Stimulated activated CD4-positive, alpha-beta T cell treated with anti-CD3 and anti-CD28 coated beads, Interleukin-12 subunit alpha, Interleukin-12 subunit beta, amount 100 ng/mL, for 48 hours (primary cell): ENCODE measurements at regions not wholly inside any gene's neighbourhood (a gene's known extent, or its start where the extent isn't known, plus 50 kb on each side); places are given as distances from the start of the nearest gene placed in this dataset.
"Not testable (repeated sequence)": the region's sequence is repeated elsewhere in the genome, so short reads cannot be mapped to it uniquely, and the experiment has no call there.

ENCODE experiments used
- DNase-seq, 3 donors: peaks; one replicate each; pipeline ENCODE4 v3.0.0-alpha.2; 2020; ENCODE audit warnings: low read depth in 2 of 3, low spot score in 1 of 3

DNA sequence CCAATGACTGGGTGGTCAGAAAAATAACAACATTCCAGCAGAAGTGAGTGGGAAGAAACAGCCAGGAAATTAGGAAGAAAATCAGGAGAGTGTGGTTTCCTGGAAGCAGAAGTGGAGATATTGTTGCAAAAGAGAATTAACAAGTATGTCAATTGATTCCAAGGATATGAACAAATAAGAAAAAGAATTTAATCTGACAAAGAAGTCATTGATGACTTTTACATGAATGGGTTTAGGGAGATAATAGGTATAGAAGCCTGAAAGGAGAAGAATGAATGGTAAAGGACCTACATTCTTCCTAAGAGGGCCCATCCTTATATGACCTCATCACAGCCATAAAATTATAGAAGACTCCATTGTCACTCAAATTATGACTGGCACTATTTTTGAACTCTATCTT, 1440.1 kb downstream of the OTOL1 start:
- DNase-seq: no peak

DNA sequence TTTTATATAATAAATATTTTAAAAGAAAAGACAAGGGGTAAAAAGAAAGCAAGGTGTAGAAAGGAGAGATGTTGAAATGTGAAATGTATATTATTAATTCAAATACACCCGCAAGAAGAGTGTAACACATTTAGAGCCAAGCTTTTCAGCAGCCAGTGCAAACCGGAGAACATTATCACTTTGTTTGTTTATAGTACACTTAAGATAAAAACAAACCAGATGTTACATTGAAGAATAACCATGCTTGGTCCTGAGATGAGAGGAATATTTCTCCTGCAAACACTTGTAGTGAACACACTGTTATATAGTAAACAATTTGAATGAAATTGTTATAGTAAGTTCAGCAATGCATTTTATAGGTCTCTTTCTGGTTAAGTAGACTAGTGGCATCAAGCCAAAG, 1441.5 kb downstream of the OTOL1 start:
- no peak for DNase-seq

DNA sequence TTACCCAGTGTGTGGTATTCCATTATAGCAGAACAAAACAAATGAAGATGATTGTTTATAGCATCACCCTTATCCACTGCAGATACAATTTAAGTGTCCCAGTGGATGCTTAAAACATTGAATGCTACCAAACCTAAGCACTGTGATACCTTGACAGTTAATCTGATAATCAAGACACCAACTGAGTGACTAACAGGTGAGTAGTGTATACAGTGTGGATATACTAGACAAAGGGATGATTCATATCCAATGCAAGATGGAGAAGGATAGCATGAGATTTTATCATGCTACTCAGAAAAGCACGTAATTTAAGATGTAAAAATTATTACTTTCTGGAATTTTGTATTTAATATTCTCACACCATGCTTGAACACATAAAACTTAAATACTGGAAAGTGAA, 1449.0 kb downstream of the OTOL1 start:
- DNase-seq: no peak

DNA sequence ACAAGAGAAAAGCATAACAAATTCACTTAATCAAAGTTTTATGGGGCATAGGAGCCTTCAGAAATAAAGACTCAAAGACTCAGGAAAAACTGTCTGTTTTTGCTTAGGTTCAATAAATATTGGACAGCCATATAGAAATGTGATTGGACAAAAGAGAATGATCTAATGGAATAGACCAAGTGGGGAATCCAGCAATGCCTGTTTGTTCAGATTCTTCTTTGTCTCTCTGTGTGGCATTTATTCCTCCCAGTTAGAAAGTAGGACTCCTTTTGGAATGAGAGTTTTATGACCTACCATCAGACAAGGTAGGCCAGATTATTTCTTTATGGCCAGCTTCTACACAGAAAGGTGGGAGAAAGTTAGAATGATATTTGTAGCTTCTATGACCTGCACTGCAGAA, 1460.1 kb downstream of the OTOL1 start:
- no peak for DNase-seq

DNA sequence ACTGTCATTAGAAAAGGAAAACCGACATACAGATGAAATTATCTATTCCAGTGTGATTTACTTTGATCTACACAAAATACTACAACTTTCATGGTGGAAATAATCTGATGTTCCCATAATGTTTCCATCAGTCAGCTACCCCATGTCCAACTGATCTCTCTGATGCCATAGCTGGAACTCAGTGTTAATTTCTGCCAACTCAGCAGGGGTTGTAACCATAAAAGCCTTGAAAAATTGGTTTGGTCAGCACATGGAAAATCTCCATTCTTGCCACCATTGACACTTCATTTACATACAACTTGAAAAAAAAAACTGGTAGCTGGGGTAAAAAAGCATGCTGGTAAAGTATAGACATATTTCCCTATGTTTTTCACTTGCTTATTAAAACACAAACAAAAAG, 1463.7 kb downstream of the OTOL1 start:
- no peak for DNase-seq

DNA sequence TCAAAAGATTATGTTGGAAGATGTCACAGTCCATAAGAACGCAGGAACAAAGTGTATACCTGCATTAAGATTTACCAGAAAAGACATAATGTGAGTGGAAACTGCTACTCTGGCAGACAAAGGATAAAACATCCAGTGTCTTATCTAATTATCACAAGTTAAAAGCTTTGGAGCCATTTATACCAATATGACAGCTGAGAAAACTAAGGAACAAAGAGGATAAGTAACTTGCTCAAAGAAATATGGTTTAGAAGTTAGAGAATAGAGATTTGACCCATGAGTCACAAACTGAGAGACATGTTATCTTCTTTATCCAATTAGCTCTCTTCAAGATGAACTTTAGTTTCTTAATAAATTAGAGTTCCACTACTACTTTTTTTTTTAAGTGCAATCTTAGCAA, 1473.7 kb downstream of the OTOL1 start:
- no peak for DNase-seq

DNA sequence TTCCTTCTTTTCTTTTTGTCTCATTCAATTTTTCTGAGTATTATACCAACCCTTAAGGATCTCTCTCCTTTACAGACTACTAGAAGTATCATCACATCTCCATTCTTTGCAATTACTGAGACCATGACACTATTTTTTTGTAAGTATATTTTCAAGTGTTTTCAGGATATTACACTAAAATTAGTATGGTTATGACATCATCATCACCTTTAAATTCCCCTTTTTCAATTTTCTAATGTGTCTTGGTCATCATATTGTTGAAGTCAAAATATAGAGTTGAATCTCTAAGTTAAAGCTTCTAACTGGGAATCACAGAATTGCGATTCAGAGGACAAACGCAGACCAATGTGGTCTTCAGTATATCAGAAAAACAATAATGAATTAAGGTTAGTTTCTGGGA, 1475.1 kb downstream of the OTOL1 start:
- no peak for DNase-seq

DNA sequence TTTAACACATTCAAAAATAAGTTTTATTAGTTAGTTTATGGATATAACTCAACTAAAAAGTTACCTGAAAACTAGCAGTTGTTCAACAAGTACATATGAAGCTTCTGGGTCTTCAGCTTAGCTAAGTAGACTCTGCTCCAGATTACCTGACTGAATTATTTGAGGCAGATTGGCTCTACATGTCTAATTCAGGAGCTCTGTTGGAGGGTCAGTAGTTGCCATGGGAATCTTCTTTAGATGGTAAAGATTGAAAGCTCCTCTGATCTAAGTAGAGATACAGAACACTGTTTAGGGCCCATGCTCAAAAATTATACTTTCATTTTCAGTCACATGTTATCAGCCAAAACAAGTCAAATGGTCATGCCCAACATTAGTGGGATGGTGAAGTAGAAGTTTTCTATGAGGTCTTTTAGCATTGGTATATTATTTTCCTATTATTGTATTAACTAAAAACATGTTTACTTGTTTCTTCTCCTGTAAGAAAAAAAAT, 1476.9 kb downstream of the OTOL1 start:
- DNase-seq: no peak

DNA sequence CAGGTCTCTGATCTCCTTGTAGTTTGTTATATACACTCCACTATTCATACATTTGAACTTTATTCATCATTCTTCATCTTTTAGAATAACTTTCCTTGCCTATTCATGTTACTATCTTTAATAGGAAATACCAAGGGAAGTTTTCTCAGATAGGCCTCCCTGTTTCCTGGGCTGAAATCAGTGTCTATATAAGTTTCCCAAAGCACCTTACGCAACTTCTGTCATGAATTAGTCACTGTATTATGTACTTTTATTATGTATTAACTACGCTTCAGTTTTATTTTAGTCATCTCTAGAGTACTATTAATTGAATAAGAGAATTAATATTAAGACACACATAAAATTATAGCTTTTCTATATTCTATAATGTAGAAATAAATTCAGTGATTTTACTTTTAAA, 1481.5 kb downstream of the OTOL1 start:
- DNase-seq: no peak

DNA sequence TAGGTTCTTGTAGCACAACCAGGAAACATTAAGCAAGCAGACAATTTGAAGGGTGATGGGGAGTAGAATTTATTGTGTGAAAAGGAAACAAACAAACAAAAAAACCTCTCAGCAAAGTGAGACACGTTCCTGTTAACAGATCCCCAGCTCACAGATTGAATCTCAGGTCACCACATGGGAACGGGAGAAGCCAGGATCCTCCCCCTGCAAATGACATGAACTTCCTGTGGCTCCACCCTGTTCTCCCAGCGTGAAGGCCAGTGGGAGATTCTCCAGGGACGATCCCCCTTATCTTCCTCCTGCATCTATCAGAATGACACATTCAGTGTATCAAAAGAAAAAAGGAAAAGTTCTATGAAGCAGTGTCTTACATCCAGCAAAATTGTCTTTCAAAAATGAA, 1488.1 kb downstream of the OTOL1 start:
- DNase-seq: no peak

DNA sequence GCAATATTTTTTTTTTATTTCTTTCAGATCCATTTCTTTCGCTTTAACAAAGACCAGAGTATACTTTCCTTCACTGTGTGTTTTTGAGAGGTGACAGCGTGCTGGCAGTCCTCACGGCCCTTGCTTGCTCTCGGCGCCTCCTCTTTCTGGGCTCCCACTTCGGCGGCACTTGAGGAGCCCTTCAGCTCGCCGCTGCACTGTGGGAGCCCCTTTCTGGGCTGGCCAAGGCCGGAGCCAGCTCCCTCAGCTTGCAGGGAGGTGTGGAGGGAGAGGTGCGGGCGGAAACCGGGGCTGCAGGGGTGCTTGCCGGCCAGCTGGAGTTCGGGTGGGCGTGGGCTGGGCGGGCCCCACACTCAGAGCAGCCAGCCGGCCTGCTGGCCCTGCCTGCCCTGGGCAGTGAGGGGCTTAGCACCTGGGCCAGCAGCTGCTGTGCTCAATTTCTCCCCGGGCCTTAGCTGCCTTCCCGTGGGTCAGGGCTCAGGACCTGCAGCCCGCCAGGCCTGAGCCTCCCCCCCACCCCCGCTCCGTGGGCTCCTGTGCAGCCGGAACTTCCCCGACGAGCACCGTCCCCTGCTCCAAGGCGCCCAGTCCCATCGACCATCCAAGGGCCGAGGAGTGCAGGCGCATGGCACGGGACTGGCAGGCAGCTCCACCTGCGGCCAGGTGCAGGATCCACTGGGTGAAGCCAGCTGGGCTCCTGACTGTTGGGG, 1490.6 kb downstream of the OTOL1 start:
- not testable (repeated sequence) for DNase-seq

DNA sequence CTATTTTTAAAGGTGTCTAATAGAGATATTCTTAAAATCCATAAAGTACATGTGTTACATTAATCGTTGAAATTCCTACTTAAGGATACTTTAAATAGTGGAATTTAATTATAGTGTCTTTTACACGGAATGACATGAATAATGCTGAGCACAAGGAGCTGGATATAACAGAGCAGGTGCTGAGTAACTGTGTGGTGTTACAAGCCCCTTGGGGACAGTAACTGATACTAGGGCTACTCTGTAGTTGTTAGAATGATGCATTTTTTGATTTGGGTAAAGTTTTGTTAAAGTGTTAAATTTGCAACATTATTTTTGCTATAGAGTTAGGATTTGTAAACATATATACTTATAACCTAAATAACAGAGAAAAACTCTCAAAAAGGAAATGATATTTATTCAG, 1496.1 kb downstream of the OTOL1 start:
- DNase-seq: no peak

DNA sequence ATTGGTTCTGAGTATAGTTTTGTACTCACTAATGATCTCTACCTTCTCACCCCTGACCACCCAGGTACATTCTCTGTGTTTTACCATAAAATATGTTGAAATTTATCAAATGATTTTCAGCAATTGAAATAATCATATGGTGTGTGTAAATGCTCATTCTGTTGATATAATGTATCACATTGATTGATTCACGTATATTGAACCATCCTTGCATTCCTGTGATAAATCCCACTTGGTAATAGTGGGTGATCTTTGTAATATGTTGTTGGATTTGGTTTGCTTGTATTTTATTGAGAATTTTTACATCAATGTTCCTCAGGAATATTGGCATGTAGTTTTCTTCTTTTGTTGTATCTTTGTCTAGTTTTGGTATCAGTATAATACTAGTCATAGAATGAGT, 1497.6 kb downstream of the OTOL1 start:
- no peak for DNase-seq

DNA sequence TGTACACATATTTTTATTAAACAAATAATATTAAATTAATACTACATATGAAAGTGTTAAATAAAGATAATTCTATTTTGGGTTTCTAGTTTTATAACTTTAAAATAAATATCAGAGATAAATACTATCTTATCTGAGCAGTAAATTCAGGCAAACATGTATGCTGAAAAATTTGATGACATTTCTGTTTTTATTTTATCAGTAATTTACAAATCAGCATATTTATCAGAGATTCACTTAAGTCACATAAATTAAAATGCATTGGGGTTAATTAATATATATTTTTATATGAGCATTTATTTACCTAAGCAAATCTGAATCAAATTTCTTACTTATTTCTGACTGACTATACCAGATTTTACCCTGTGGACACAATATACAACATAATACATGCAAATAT, 1499.8 kb downstream of the OTOL1 start:
- DNase-seq: no peak

DNA sequence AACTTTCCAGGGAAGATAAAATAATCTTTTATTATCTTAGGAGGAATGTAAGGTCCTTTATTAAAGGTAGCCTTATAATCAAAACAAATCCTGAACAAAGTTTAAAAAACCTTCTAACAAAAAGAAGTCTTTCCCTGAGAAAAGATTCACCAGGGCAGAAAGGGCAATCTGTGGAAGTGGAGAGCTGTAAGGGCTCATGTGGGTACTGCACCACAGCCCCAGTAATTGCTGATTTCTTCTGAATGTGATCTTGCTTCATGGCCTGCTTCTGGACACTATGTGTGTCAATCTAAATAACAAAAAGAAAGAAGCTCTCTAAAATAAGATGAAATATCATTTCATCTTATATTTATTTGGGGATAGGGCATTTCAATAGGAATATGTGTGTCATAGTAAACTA, 1501.6 kb downstream of the OTOL1 start:
- DNase-seq: no peak

DNA sequence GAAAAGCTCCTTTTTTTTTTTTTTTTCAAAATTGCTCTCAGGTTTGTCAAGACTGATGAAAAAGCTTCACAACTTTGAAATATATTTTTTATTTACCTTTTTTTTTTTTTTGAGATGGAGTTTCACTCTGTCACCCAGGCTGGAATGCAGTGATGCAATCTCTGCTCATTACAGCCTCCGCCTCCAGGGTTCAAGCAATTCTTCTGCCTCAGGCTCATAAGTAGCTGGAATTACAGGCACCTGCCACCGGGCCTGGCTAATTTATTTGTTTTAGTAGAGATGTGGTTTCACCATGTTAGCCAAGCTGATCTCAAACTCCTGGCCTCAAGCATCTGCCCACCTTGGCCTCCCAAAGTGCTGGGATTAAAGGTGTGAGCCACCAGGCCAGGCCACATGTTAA, 1515.0 kb downstream of the OTOL1 start:
- no peak for DNase-seq

DNA sequence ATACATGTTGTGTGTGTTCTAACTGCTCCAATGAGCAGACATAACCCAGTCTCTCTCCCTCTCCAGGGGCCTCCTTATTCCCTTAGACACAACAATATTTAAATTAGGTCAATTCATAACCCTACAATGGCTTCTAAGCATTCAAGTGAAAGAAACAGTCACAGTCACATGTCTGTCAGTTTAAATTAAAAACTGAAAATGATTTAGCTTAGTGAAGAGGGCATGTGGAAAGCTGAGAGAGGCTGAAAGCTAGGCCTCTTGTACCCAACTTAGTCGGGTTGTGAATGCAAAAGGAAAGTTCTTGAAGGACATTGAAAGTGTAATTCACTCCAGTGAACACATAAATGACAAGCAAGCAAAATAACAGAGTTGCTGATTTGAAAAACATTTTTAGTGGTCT, 1519.6 kb downstream of the OTOL1 start:
- no peak for DNase-seq

DNA sequence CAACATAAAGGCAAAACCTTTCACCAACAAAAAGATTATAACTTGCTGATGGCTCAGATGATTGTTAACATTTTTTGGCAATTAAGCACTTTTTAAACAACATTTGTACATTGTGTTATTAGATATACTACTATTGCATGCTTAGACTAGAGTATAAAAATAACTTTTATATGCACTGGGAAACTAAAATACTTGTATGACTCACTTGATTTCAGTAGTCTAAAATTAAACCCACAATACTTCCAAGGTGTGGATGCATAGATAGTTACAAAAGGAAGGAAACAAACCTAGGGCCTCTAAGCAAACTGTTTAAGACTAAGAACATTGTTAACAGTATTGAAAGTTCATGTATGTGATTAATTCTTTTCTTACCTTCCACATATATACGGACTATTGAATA, 1521.5 kb downstream of the OTOL1 start:
- no peak for DNase-seq

DNA sequence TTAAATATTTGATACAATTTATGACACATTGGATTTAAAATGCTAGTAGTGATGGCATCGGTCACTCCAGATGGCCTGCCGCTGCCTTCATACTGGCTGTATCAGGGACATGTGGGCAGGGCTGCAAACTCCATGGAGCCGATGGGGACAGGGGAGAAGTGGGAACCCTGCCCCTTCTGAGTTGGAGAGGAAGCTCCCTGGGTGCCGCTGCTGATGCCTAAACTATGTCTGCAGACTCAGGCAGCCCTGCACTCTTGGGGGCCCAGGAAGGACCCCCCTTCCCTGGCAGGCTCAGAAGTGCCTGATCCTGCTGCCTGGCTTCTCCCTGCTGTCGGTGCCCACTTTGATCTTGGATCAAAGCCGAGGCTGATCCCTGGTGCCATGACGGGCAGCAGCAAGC, 1522.1 kb downstream of the OTOL1 start:
- DNase-seq: no peak

DNA sequence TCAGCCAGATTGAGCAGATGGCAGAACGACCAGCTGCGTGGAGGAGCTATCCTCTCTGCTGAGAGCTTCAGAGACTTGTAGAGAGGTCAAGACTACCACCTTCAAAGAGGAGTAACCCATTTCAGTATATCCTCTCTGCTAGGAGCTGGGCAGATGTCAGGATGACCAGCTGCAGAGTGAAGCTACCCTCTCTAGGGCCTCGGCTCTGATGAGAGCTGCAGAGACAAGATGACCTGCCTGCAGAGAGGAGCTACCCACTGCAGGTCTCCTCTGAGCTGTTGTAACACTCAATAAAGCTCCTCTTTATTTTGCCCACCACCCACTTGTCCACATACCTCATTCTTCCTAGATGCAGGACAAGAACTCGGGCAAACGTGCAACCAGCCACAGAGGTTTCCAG, 1522.7 kb downstream of the OTOL1 start:
- no peak for DNase-seq

DNA sequence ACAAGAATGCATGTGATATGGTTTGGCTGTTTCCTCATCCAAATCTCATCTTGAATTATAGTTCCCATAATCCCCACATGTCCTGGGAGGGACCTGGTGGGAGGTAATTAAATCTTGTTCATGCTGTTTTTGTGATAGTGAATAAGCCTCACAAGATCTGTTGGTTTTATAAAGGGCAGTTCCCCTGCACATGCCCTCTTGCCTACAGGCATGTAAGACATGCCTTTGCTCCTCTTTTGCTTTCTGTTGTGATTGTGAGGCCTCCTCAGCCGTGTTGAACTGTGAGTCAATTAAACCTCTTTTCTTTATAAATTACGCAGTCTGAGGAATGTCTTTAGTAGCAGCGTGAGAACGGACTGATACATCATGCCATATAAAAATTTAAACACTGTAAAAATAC, 1537.0 kb downstream of the OTOL1 start:
- DNase-seq: no peak

DNA sequence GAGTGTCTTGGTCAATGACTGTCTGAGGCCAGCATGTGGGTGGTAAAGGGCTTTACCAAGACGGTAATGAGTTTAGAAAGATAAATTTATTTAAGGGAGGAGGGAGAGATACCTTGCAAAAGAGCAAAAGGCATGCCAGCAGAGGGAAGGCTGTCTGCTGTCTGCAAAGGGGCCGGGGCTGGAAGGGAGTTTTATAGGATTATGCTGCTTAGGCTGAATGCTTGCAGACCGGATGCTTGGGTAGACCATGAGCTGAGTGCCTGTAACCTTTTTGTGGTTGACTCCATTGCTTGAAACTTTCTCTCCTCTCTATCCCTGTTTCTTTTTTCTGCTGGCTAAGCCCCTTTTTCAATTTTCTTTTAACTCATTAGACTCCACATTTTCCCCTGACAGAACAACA, 1543.0 kb downstream of the OTOL1 start:
- DNase-seq: no peak

DNA sequence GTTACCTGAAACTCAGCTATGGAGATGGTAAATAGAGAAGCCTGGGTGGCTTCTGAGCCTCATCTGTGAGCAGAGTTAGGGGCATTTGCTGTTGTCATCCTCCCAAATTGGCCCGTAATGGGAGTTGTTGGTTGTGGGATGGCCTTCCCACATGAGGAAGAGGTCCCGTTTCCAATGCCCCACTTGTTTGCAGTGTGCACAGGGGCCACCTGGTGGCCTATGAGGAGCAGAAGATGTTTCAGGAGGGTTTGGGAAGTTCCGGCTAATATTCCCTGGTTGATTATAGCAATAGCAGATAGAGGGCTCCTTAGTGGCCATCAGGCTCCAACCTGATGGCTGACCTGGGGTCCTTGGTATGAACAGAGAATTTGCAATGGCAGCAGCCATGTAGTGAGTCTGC, 1546.5 kb downstream of the OTOL1 start:
- no peak for DNase-seq

DNA sequence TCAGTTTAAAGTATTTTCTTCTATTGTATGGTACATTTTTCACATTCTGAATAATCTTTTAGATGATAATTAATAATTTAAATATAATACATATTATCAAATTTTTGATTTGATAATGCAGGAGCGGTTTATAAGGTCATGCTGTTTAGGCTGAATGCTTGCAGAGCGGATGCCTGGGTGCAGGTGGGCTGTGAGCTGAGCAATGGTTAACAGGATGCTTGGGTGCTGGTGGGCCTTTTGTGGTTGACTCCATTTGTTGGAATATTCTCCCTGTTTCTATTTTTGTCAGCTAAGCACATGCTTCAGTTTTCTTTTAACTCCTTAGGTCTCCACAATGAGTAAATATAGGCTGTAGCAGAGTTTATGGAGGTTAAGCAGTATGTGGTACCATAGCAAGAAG, 1549.3 kb downstream of the OTOL1 start:
- DNase-seq: no peak
